ENCODE measurements at regions not wholly inside any gene's neighbourhood (a gene's known extent, or its start where the extent isn't known, plus 50 kb on each side); places are given as distances from the start of the nearest gene placed in this dataset.

GRCh38 chr6:105789935-105790334 is 296.2 kb upstream of the PRDM1 start:
- H3K4me1 ChIP-seq: peaks cover 0 to 8% (median 0%) of the 10 kb centered on the region in 4 donors
- 8 to 55% methylated on average over 2 of the region's 2 CpGs for WGBS, 2 donors
- no peaks in the 10 kb centered on the region for H3K36me3 ChIP-seq
- no peaks in the 10 kb centered on the region for H3K27me3 ChIP-seq
- TF ChIP-seq EP300 (IDR thresholded peaks at IDR 0.05) (no peak), POLR2A (IDR thresholded peaks at IDR 0.05) (no peak), CTCF (IDR thresholded peaks at IDR 0.05) (no peak)
- H3K9me3 ChIP-seq: no peaks in the 10 kb centered on the region
- no peak overlapping the region for H3K4me3 ChIP-seq
- no peak overlapping the region for H3K27ac ChIP-seq
- DNase-seq (ENCODE audit: low spot score in 2 of 2): no peak

- 94 to 96% methylated on average over 5 of the region's 5 CpGs for WGBS, 2 donors
- DNase-seq (ENCODE audit: low spot score in 2 of 2): no peak
- Histone ChIP-seq H3K36me3 (no peaks in the 10 kb centered on the region), H3K27ac (no peak overlapping the region), H3K4me1 (no peaks in the 10 kb centered on the region), H3K9me3 (no peaks in the 10 kb centered on the region), H3K4me3 (no peak overlapping the region), H3K27me3 (no peaks in the 10 kb centered on the region)
- TF ChIP-seq EP300 (IDR thresholded peaks at IDR 0.05) (no peak), CTCF (IDR thresholded peaks at IDR 0.05) (no peak), POLR2A (IDR thresholded peaks at IDR 0.05) (no peak)
Measured at GRCh38 chr6:105787747-105788146, 298.4 kb upstream of the PRDM1 start.

GRCh38 chr6:105786890-105787655 is 299.1 kb upstream of the PRDM1 start:
- Histone ChIP-seq H3K4me3 (no peak overlapping the region), H3K27ac (no peak overlapping the region), H3K9me3 (no peaks in the 10 kb centered on the region), H3K4me1 (no peaks in the 10 kb centered on the region), H3K36me3 (no peaks in the 10 kb centered on the region), H3K27me3 (no peaks in the 10 kb centered on the region)
- no peak for TF ChIP-seq POLR2A (IDR thresholded peaks at IDR 0.05)
- TF ChIP-seq EP300 (IDR thresholded peaks at IDR 0.05): no peak
- no peak for TF ChIP-seq CTCF (IDR thresholded peaks at IDR 0.05)
- 88 to 99% methylated on average over 10 of the region's 10 CpGs for WGBS, 2 donors
- no peak for DNase-seq (ENCODE audit: low spot score in 2 of 2)

GRCh38 chr6:105786449-105786848 is 299.7 kb upstream of the PRDM1 start:
- Histone ChIP-seq H3K4me1 (no peaks in the 10 kb centered on the region), H3K36me3 (no peaks in the 10 kb centered on the region), H3K4me3 (no peak overlapping the region), H3K27me3 (no peaks in the 10 kb centered on the region), H3K9me3 (no peaks in the 10 kb centered on the region), H3K27ac (no peak overlapping the region)
- TF ChIP-seq CTCF (IDR thresholded peaks at IDR 0.05): no peak
- no peak for TF ChIP-seq EP300 (IDR thresholded peaks at IDR 0.05)
- TF ChIP-seq POLR2A (IDR thresholded peaks at IDR 0.05): no peak
- WGBS, 2 donors: 43 to 63% methylated on average over 1 of the region's 1 CpG
- no peak for DNase-seq (ENCODE audit: low spot score in 2 of 2)

- DNase-seq (ENCODE audit: low spot score in 2 of 2): no peak
- TF ChIP-seq EP300 (IDR thresholded peaks at IDR 0.05) (peak in 1 of 2 donors; percentile 15), CTCF (IDR thresholded peaks at IDR 0.05) (no peak)
- Histone ChIP-seq H3K36me3 (no peaks in the 10 kb centered on the region), H3K9me3 (no peaks in the 10 kb centered on the region), H3K4me1 (peaks cover 0 to 4% (median 0%) of the 10 kb centered on the region in 4 donors), H3K4me3 (no peak overlapping the region), H3K27ac (no peak overlapping the region), H3K27me3 (no peaks in the 10 kb centered on the region)
- WGBS, 2 donors: 79 to 82% methylated on average over 6 of the region's 6 CpGs
Measured at GRCh38 chr6:105785066-105785811, 300.9 kb upstream of the PRDM1 start.
